ENCODE measurements at regions not wholly inside any gene's neighbourhood (a gene's known extent, or its start where the extent isn't known, plus 50 kb on each side); places are given as distances from the start of the nearest gene placed in this dataset.

DNA sequence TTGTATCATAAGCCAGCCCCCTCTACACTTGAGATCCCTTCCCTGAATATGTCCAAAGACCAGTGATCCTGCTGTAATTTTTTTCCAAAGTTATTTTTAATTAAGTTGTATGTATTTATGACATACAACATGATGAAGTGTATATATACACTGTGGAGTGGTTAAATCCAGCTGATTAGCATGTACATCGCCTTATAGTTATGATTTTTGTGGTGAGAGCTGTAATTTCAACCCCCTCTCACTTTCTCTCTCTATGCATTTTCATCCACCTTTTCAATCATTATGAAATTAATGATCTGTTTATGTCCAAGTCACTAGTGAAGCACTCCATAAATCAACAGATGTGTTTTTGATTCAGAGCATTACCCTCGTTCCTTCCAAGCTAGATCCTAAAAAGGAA is 85.3 kb downstream of the KCTD12 start:
- H2BK20ac ChIP-seq (ENCODE audit: low read depth, low read length, poor library complexity, severe bottlenecking) = no peak overlapping the region

More for the DNA sequence above, 85.3 kb downstream of the KCTD12 start:
- no peak overlapping the region for H2BK15ac ChIP-seq (ENCODE audit: low read depth, low read length)
- H3K4me2 ChIP-seq (ENCODE audit: insufficient read depth, insufficient read length, low read length) = no peak overlapping the region
- no peaks in the 10 kb centered on the region for H3K4me1 Mint-ChIP-seq
- no peak overlapping the region for H3K9ac ChIP-seq (ENCODE audit: extremely low read depth, insufficient read length, low read length)
- no peaks in the 10 kb centered on the region for H3K79me1 ChIP-seq (ENCODE audit: insufficient read depth, low read depth, low read length, poor library complexity, severe bottlenecking)
- no peaks in the 10 kb centered on the region for H3K9me3 Mint-ChIP-seq
- no peak overlapping the region for H3K4me3 Mint-ChIP-seq
- TF ChIP-seq, protein P1, sequence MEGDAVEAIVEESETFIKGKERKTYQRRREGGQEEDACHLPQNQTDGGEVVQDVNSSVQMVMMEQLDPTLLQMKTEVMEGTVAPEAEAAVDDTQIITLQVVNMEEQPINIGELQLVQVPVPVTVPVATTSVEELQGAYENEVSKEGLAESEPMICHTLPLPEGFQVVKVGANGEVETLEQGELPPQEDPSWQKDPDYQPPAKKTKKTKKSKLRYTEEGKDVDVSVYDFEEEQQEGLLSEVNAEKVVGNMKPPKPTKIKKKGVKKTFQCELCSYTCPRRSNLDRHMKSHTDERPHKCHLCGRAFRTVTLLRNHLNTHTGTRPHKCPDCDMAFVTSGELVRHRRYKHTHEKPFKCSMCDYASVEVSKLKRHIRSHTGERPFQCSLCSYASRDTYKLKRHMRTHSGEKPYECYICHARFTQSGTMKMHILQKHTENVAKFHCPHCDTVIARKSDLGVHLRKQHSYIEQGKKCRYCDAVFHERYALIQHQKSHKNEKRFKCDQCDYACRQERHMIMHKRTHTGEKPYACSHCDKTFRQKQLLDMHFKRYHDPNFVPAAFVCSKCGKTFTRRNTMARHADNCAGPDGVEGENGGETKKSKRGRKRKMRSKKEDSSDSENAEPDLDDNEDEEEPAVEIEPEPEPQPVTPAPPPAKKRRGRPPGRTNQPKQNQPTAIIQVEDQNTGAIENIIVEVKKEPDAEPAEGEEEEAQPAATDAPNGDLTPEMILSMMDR (conservative IDR thresholded peaks at IDR 0.05) = no peak
- no peak overlapping the region for H3K18ac ChIP-seq (ENCODE audit: insufficient read length, low read depth, low read length)
- H3K79me2 ChIP-seq (ENCODE audit: insufficient read depth, low read length) = no peaks in the 10 kb centered on the region; the same call in 1 of the 2 replicates
- no peak overlapping the region for H4K91ac ChIP-seq (ENCODE audit: insufficient read length, low read depth, low read length)
- no peaks in the 10 kb centered on the region for H3K9me3 ChIP-seq (ENCODE audit: control insufficient read depth, low read depth, low read length)
- H3K23me2 ChIP-seq (ENCODE audit: insufficient read length, low read depth, low read length, poor library complexity, severe bottlenecking) = no peaks in the 10 kb centered on the region
- no peak overlapping the region for H4K5ac ChIP-seq (ENCODE audit: insufficient read length, low read depth, low read length)
- no CpG with 5 or more reads among the region's 2 CpGs for WGBS (ENCODE audit: extremely low coverage, insufficient read length, low lambda C conversion rate)
- 0 out of 2 replicates have a peak, but pooled peaks cover 1% of the 10 kb centered on the region for H3K27me3 Mint-ChIP-seq (ENCODE audit: low read depth)
- no peak overlapping the region for H3K23ac ChIP-seq (ENCODE audit: insufficient read length, low read depth, low read length)
- H3K56ac ChIP-seq (ENCODE audit: insufficient read length, low read depth, low read length) = no peak overlapping the region
- H2BK12ac ChIP-seq (ENCODE audit: insufficient read length, low read depth, low read length) = no peak overlapping the region
- H3K14ac ChIP-seq (ENCODE audit: insufficient read depth, low read length) = no peak overlapping the region
- no peak overlapping the region for H2AFZ ChIP-seq (ENCODE audit: low read length)
- no peak overlapping the region for H3K4ac ChIP-seq (ENCODE audit: low read depth, low read length)
- H3K27ac Mint-ChIP-seq = no peak overlapping the region
- H3T11ph ChIP-seq (ENCODE audit: low read length) = no peak overlapping the region
- H4K20me1 ChIP-seq (ENCODE audit: control insufficient read depth, insufficient read depth, insufficient read length) = no peaks in the 10 kb centered on the region
- H2BK120ac ChIP-seq (ENCODE audit: low read depth, low read length, poor library complexity, severe bottlenecking) = no peak overlapping the region
- DNase-seq = no peak
- H2AK5ac ChIP-seq (ENCODE audit: insufficient read length, low read length) = no peak overlapping the region
- H3K27ac ChIP-seq (ENCODE audit: insufficient read length, low read depth, low read length) = no peak overlapping the region
- no peaks in the 10 kb centered on the region for H3K4me1 ChIP-seq (ENCODE audit: insufficient read depth, low read length)
- H4K8ac ChIP-seq (replicated peaks; ENCODE audit: insufficient read length, low read depth, low read length) = no peak overlapping the region
- no peak overlapping the region for H2BK5ac ChIP-seq (ENCODE audit: insufficient read length, low read length)
- no peaks in the 10 kb centered on the region for H3K27me3 ChIP-seq (ENCODE audit: insufficient read depth, low read length)
- no peaks in the 10 kb centered on the region for H3K36me3 Mint-ChIP-seq (ENCODE audit: insufficient read depth in 1 of 3, low read depth in 3 of 3)
